D721Med (cell line): ENCODE measurements at regions not wholly inside any gene's neighbourhood (a gene's known extent, or its start where the extent isn't known, plus 50 kb on each side); places are given as distances from the start of the nearest gene placed in this dataset.

Experiments used
- DNase-seq: peaks from one replicate; pipeline ENCODE4 v3.0.0; 2011; ENCODE audit warnings: low spot score; ENCODE audit not compliant: insufficient read length
- FAIRE-seq: peaks from 2 replicates; lab custom pipeline; 2011; peaks lifted over from hg19 to GRCh38; lab: Jason Lieb, UNC
- CTCF ChIP-seq: IDR thresholded peaks from 2 replicates; pipeline ENCODE4 v1.5.1; 2012; ENCODE audit warnings: mild to moderate bottlenecking, control low read depth; ENCODE audit not compliant: insufficient read depth; ENCODE audit errors: missing control alignments

DNA sequence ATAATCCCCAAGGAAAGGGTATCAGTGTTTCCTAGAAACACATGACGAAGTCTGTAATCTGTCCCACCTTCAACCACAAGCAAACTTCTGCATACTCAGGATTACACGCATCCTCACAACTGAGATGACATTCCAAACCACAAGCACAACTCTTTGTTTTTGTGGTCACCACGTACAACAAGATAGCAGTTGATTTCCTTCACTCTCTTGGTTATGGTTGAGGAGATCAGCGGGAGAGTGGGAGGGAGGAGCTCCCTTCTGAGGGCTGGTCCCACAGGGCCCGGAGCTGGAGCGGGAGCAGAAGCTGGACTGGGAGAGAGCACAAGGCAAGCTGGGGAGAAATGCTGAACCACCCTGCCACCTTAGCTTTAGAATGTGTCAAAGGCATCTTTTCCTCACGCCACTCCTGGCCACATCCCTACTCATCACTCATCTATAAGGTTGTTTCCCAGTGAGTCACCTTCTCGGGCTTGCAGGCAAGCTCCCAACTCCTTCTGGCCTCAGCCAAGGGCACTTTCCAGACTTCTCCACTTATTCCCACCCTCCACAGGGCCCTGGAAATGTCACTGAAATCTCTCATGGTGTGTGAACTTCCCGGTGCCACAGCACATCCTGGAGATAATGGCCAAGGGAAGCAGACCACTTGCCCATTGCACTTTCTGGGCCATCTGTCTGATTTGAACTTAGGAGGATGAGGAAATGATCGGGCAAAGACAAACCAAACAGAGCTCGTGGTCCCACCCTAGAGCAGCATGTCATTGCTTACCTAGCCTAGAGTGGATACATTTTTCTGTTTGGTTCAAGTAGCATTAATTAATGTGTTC lies 98.9 kb upstream of the LGALSL start:
- FAIRE-seq (no peak), DNase-seq (no peak)
- TF ChIP-seq CTCF: no peak

- no peak for TF ChIP-seq CTCF
- FAIRE-seq (no peak), DNase-seq (no peak)
Observed at GRCh38 chr2:64356906-64357305, 97.1 kb upstream of the LGALSL start.

GRCh38 chr2:64359171-64359891 lies 94.6 kb upstream of the LGALSL start:
- DNase-seq (no peak), FAIRE-seq (no peak)
- TF ChIP-seq CTCF: no peak

DNA sequence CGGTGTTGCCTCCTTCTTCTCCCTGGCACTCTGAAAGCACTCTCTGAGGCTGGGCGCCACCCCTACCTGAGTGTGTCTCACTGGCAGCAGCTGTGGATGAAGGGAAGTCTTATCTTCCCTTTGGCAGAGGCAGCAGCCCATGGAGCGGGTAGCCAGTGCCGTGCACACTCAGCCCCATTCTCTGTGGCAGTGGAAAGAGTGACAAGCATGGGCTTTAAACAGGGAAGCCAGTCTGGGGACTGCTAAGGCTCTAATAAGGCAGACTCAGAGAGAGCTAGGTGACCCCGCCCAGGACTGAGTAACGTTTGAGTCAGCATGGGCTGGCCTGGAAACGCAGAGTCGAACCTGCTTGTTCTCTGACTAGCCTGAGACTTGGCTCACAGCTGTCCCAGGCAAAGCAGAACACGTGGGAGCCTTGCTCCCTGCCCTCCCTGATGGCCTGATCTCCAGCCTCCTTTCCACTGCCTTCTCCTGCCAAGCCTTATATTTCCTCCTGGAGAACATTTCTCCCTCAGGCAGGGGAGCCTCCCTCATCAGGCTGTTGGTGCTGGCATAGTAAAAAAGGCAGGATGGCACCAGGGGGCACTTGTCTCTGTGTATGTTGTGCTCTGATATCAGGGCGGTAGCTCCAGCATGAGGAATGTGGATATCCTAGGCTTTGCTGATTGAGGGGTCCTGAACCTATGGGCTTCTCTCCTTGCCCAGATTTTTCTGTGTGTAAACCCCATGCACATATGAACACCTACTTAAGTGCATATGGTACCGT lies 93.9 kb upstream of the LGALSL start:
- DNase-seq: no peak
- no peak for FAIRE-seq
- peak; percentile 14 for TF ChIP-seq CTCF

GRCh38 chr2:64361151-64361938 lies 92.6 kb upstream of the LGALSL start:
- FAIRE-seq (no peak), DNase-seq (no peak)
- TF ChIP-seq CTCF: no peak

DNA sequence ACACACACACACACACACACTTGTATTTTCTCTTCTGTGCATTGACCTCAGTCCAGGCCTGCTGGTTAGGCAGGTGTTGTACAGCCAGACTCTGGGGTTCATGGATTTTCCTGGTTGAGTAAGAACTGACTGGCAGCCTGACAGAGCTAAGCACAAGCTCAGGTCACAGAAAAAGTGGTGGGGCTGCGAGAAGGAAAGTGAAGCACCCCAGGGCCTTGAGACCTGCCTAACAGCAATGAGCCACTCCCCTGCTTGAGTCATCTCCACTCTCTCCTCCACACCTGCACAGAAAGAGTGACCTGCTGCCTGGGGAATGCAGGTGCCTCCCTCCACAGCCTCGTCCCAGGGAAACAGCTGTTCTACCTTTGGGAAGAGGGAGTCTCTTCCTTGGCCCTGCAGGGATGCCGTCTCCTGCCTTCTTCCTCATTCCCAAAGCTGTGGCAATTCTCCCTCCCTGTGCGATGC lies 91.4 kb upstream of the LGALSL start:
- TF ChIP-seq CTCF: no peak
- FAIRE-seq: no peak
- no peak for DNase-seq
